ENCODE measurements at regions not wholly inside any gene's neighbourhood (a gene's known extent, or its start where the extent isn't known, plus 50 kb on each side); places are given as distances from the start of the nearest gene placed in this dataset.

DNA sequence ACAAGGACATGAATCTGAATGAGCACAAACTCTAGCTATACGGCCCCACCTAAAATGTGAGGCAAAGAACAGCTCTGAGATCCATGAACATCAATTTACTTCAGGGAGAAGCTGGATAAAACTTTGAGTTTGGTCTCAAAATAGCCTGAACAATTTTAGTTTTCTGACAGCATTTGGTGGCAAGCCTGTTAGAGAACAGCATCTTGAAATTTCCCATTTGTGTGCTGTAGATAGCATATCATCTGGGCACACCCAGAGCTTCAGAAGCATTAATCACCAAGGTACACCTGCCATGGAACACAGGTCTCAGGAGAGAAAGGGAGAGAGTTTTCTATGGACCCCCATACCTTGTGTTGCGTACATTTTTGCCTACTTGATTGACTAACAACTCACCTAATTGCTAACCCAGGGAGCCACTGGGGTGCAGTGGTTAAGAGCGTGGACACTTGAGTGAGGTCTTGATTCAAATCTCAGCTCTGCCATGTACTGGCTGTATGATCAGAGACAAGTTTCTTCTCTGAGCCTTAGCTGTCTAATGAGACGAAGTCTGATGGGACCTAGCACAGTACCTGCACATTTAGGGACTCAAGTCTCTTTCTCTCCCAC is 264.9 kb downstream of the PIK3R1 start:
- DNase-seq (ENCODE audit: low spot score), result no peak

DNA sequence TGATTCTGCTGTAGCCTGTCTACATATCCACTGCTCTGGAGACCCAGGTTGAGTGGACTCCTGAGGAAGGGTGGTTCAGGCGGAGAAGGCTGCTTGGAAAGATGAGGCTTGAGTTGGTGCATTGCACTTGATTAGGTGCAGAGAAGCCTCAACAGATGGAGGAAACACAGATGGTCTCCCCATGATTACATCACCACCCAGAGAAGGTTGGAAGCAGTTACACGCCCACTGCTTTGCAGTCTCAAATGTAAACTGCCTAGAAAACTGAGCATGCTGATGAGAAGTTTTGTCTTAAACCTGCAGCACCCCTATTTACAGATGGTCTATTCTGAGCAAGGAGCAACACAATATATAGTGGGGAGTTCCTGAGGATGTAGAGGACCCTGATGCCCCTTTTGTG is 266.6 kb downstream of the PIK3R1 start:
- no peak for DNase-seq (ENCODE audit: low spot score)

DNA sequence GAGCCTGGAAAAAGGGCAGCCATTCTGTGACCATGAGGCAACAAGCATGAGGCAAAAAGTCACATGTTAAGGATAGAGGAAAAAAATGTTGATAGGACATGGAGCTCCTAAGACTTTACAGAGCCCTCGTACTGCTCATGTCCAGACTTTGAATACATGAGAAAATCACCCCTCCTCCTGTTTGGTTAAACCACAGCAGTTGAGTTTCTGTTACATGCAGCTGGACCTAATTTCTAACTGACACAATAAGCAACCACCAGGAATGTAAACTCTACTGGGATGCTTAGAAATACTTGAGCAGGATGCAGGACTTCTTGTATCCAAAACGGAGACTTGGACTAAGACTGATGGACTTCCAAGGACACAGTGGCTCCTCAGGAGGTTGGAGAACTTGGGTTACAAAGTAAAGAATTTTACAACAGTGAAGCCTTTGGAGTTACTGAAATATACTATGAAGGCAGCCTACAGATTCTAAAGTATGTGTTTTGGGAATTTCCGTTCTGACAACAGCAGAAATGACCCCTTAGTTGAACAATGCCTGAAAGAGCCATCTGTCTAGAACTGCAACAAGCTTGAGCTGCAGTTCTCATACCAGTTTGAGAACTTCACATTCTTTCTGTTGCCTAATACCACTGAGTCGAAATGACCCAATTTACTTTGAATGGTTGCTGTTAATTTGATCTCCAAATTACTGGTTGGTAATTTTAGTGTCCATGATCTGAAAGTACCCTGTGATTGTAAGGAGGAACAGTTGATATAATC is 268.9 kb downstream of the PIK3R1 start:
- DNase-seq (ENCODE audit: low spot score), result no peak

DNA sequence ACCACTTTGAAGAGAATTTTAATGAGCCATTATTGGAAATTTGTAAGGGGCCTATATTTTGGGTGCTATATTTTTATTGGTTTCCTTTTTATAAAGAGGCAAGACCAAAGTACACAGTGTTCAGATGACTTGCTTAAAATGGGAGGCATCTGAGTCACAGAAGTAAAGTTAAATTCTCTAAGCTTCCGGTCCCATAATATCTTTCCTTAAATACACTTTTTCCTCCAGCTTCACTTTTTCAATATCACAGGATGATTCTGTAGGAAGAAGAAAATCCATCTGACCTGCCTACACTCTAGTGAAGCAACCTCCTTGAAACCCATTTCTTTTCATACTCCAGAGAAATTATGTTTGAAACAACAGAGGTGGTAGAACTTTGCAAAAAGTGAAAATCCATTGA is 274.0 kb downstream of the PIK3R1 start:
- DNase-seq (ENCODE audit: low spot score), result no peak

DNA sequence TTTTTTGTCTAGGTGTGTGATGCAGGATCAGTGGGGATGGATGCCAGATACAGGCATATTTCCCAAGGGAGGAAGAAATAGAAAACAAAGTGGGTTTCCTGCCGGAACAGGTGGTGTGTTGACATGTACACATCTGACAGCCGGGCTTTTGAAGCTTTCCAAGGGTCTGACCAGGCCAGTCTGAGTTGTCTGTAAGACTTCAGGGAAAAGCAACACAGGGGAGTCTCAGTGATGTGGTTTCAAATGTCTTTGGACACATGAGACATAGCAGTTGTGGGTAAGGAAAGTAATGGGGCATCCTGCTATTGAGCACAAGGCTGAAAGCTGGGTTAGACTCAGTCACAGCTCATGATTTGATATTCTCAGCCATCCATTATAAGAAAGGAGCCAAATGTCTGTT is 274.9 kb downstream of the PIK3R1 start:
- no peak for DNase-seq (ENCODE audit: low spot score)

DNA sequence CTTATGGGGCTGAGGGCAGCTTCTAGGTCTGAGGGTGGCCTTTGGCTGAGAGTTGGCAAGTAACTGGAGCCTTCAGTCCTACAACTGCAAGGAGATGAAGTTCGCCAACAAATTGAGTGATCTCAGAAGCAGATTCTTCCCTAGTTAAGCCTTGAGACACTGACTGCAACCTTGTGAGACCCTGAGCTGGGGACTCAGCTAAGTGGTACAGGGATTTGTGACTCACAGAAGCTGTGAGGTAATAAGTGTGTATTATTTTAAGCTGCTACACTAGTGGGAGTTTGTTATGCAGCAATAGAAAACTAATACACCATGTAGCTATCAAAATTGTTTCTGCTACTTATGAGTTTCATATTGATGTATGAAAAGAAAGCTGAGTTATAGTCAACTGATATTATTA is 279.2 kb downstream of the PIK3R1 start:
- no peak for DNase-seq (ENCODE audit: low spot score)

DNA sequence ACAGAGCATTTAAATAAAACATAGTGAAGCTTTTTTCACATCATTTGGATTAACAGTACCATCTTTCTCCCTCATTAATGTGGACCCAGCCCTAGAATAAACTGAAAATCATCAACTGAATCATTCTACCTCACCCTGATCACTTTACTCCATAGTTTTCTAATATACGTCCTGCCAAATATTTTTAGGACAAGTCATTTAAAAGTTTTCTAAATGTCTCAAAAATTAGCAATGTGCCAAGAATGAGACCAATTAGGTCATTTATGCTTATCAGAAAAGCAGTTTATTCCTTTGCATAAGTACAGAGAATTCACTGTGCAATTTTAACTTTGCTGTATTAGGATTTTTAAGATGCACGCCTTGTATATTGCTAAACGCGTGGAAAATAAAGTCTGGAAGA is 284.4 kb downstream of the PIK3R1 start:
- DNase-seq (ENCODE audit: low spot score), result no peak

DNA sequence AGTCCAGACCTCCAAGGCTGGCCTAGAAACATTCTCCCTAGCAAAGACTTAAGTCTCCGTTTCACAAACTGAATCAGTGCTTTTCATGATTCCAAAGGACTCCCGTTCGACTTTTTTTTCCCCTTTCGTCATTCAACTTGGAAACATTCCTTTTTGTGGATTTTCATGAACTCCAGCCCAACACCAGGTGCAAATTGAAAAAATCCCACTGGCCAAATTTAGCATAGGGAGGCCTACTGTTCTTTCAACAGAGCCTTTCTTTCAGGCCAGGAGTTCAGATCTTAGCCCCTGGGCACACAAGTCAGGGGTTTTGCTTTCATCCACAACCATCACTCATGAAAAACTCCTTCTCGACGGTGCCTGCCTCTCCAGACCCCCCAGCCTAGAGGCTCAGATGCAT is 285.3 kb downstream of the PIK3R1 start:
- no peak for DNase-seq (ENCODE audit: low spot score)

DNA sequence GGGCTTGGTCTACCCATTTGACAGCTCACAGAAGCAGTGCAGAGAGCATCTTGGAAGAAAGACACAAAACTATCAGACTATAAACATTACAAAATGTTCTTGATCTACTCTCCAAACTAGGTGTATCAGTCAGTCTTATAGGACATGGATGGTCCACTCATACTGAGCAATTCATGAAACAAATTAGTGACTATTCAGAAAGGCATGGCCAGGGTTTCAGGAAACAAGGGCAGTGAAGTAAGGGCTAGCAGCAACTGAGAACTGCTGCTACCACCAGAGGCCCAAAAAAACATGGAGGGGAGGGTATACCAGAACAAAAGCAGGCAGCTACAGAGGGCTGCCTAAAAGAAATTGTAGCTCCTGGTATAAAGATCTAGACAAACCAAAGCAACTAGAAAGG is 287.0 kb downstream of the PIK3R1 start:
- DNase-seq (ENCODE audit: low spot score), result no peak

DNA sequence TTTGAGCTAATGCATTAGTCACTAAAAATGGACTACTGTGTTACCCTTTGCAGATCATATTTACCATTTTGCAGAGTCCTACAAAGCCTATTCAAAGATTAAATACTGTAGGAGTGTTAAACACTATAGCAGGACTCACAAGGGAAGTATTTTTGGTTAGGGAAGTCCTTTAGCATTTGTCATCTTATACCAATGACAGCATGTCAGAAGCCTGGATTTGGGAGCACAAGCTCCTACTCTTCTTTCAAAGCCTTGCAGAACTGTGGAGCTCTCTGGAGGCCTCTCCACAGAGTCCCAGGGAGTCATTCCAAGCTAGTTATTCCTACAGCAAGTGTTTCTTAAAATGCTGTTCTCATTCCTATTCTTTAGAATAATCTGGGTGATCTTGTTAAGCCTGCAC is 288.8 kb downstream of the PIK3R1 start:
- DNase-seq (ENCODE audit: low spot score), result no peak

DNA sequence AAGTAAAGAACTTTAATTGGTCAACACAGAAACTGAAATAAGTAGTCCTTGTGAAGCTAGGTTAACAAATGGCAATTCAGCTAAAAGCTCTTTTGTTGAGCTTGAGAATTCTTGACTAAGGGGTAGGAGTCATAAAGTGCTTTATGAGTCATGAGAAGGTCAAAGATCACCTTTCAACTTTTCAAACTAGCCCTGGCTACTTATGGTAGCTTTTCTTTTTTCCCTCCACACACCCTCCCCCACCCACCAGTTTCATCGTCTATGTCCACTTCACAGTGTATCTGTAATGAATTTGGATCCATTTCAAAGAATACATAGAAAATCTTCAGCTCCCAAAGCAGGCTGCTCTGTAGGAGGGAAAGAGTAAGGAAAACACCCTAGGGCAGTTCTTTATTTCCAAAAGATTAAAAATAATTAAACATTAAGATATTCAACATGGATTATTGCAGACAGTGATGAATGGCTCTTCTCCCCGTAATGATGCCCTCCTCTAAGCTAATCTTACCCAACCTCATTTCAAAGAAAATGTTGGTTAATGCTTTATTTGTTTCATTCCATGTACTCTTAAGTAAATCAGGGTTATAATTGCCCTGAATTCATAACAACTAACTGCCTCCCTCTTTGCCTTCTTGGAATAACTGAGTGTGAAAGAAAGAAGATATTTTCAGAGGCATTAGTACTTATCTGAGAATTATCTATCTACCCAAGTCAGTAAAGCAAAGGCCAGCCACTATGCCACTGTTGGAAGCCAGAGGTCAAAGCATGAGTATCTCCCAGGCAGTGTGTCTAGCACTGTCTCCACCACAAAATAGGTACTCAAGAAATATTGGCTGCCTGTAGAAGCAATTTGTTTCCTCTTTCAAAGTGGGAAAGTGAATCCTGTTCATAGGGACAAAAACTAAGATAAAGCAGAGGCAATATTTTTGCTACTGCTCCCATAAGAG is 290.6 kb downstream of the PIK3R1 start:
- DNase-seq (ENCODE audit: low spot score), result peak; percentile 81

DNA sequence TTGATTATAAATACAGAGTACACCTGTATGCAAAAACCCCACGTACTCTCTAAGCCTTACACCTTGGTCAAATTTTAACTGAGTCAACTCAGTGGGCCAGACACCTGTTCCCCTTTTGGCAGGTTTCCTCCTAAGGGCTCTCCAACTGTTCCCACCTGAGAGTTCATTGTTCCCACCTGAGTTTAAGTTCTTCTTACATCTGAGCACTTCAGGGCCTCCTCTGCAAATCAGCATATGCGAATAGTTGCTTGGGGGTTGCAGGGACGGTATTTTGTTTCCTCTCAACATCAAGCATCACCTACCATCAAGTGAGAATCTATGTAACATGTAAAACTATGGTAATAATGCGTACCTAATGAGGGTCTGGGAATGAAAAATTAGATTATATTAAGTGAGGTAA is 300.0 kb downstream of the PIK3R1 start:
- no peak for DNase-seq (ENCODE audit: low spot score)

DNA sequence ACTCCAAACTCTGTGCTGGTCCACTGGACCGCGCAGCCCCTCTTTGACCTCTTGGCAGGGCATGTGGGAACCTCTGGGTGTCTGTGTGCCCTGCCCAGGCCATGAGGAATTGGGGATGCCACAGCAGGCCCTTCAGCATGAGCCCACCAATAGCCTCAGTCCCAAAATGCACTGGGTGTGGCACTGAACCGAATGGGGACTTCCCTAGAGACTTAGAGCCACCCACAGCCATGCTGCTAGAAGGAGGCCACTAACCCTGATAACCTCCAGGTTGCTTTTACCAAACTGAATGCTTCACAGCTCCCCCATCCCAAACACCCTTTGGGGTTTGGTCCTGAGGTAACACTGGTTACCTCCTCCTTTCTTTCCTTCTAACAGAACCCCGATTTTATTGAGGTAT is 302.7 kb downstream of the PIK3R1 start:
- DNase-seq (ENCODE audit: low spot score), result no peak

DNA sequence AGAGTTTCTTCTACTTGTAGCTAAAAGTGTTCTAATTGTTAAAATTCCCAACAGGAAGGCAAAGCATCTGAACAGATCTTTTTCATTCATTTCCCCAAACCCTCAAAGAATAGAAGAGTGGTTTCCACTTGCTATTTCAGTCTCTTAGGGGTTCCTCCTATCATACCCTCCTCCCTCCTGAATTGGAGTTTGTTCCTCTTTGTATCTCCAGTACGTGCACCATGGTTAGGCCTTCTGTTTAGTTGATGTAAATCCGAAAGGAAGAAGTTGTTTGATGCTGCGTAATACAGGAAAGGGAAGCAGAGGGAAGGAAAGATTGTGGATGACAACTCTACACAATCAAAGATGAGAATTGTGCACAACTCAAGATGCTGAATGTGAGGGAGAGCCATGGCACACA is 303.6 kb downstream of the PIK3R1 start:
- no peak for DNase-seq (ENCODE audit: low spot score)

DNA sequence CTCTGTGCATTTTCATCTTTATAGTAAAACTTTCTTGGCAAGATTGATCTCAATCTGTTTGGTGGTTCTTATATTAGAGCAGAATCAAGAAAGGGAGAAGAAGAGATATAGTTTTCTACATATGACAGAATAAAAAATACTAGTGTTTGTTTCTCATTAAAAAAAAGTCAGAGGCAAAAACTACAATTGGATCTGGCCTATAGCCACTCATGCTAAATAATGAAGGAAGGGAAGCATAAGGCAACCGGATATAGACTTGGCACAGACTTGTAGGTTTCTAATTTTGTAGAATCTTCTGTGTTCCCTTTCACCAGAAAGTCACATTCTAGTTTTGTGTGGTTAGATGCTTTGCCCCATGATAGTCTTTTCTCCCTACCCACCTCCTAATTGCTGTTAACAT is 306.2 kb downstream of the PIK3R1 start:
- DNase-seq (ENCODE audit: low spot score), result no peak

DNA sequence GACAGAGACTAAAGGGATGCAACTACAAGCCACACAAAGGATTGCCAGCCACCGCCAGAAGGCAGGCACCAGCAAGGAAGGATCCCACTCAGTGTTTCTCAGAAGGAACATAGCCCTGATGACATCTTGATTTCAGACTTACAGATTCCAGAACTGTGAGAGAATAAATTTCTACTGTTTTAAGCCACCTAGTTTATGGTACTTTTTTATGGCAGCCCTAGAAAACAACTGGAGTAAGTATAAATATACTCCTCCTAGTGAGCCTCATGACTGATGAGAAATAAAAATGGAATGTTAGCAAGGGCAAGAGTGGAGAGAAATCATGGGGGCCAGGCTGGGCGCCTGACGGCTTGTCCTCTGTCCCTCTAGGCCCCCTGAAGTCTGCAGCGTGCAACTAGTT is 307.3 kb downstream of the PIK3R1 start:
- no peak for DNase-seq (ENCODE audit: low spot score)

DNA sequence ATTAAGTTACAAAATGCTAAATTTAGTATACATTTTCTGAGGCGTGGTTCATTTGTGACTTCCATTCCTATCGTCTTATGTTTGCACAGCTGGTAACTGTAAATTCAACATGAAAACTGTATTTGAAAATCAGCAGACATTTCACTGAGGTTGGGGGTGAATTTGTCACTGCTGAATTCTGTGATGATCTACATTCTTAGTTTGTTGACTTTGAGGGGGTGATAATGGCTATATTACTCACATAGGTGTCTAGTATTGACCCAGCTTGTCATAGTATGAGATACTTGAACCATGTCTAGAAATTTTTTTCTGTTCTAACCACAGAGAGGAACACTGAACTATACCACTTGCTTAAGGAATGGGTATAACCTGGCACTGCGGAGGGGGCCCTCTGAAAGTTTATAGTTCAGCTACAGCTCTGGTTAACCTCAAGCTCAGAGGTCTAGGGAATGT is 313.3 kb downstream of the PIK3R1 start:
- DNase-seq (ENCODE audit: low spot score), result no peak

DNA sequence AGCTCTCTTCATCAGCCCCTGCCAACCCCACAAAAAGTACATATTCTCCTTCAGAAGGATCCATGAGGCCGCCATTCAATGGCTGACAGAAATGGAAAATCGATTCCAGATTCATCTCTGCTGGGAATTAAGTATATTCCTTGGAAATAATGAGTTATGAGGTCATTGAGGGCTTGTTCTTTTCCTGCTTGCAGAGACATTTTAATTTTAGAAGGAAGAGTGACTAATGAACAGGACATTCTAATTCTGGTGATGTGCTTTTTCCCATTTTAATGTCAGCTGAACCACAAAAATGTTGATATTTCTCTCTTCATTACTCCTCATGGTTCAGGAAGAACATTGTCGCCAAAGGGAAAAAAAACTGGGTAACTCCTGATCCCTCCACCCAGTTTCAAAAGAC is 314.0 kb downstream of the PIK3R1 start:
- no peak for DNase-seq (ENCODE audit: low spot score)

DNA sequence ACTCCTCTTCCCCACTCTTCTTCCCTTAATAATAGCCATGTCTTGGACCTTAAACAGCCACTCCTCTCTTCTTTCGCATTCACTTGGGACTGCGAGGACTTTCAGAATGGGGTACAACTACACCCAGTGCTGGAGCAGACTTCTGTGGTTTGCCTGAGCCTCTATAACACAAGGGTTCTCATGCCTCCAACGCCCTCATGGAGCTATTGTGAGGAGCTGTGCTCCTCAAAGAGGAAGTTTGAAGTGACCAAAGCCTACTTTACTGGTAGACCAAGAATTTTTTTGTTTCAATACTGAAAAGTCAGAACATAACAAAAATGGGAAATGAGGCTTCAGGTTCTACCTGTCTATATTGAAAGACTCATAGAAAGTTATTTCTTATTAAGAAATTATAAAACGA is 316.4 kb downstream of the PIK3R1 start:
- no peak for DNase-seq (ENCODE audit: low spot score)

DNA sequence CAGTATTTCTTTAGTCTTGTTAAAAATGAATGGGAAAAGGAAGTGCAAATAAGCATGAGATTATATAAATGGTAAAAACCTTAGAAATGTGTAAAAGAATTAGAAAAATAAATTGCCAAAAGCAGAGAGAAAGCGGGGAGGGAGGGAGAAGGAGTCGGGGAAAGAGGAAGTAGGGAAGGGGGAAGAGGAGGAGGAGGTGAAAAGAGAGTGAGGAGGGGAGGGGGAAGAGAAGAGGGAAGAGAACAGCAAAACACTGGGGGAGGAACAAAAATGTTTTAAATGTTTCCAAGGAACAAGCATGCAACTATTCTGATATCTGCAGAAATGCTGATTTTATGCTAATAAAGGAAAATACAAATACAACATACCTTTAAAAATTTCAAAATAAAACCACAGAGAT is 317.5 kb downstream of the PIK3R1 start:
- no peak for DNase-seq (ENCODE audit: low spot score)

DNA sequence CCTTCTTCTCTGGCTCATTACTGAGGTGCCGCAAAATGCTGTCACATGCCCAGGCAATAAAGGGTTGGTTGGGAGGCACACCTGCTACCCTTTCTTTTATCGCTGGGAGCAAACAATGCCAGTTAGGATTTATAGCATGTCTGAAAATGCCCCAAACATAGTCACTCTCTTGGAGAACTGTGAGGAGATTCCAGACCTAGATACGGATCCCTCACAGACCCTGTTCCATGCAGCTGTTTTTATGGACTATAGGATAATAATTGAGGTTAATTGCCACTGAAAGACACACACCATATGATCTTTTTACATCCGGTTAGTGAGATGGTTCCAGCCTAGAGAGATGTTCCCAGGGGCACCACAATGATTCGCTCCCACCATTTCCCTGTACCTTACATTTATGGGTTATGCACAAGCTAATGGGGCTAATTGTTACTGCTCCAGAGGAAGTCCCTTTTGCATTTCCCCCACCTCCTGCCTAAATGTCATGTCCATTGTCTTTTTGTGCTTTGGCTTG is 318.1 kb downstream of the PIK3R1 start:
- peak; percentile 43 for DNase-seq (ENCODE audit: low spot score)

DNA sequence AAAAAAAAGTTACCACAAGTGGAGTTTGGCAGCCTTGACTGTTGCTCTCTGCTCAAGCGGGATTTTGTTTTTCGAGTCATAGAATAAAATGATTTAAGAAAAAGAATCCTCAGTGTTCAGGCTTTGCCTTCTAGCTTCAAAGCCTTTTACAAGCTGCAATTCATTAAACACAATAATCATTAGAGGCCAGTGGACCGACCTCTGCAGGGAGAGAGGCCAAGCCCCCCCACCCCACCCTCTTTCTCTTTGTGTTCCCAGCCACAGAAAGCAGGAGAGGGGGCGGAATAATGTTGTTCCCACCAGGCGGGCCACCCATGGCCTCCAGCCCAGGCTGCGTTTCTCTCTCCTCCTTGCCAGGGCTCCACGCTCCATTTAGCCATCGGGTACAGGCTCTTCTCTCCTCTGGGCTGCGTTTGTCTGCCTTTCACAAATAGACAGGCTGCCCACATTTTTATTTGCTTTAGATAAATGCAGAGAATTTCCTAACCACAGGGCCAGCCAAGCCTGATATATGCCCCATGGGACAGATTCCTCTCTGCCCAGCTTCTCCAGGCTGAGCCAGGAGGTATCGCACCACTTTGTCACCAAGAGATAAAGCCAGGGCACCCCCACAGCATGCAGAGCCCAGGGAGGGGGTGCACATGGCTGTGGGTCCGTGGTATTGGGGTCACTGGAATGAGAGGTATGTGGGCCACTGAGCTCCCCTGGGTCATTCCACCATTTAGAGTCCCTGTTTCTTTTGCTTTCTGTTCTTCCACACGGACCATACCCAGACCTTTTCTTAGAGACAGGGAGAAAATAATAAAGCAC is 318.8 kb downstream of the PIK3R1 start:
- peak; percentile 64 for DNase-seq (ENCODE audit: low spot score)
